ENCODE measurements at regions not wholly inside any gene's neighbourhood (a gene's known extent, or its start where the extent isn't known, plus 50 kb on each side); places are given as distances from the start of the nearest gene placed in this dataset.
A peak's percentile ranks its signal among the peaks of the same experiment; 100 is the strongest.

GRCh38 chr1:101438359-101438758, 201.5 kb downstream of the S1PR1 start:
- Histone ChIP-seq H3K23ac (ENCODE audit: insufficient read length) (no peak overlapping the region), H2BK15ac (ENCODE audit: low read length) (no peak overlapping the region), H3K4ac (replicated peaks; ENCODE audit: insufficient read length, low read depth, low read length) (no peak overlapping the region), H3K4me2 (ENCODE audit: insufficient read depth in 1 of 2, low read depth in 2 of 2, low read length in 2 of 2) (no peak overlapping the region), H2BK5ac (ENCODE audit: low read depth, low read length) (no peak overlapping the region), H2BK20ac (ENCODE audit: low read length) (no peak overlapping the region), H2BK12ac (ENCODE audit: low read depth, low read length) (no peak overlapping the region), H2AK5ac (ENCODE audit: low read depth, low read length) (no peak overlapping the region), H4K91ac (replicated peaks; ENCODE audit: insufficient read length, low read length) (no peak overlapping the region), H3K4me3 (ENCODE audit: extremely low read depth in 1 of 4, insufficient read depth in 2 of 4, low read depth in 3 of 4, low read length in 4 of 4) (no peak overlapping the region), H3K23me2 (ENCODE audit: low read depth, low read length) (no peaks in the 10 kb centered on the region), H3K36me3 (ENCODE audit: control insufficient read depth in 2 of 4, insufficient read depth in 4 of 4, low read length in 3 of 4) (no peaks in the 10 kb centered on the region), H3K9me3 (ENCODE audit: insufficient read depth in 2 of 2, low read depth in 1 of 2, low read length in 1 of 2) (no peaks in the 10 kb centered on the region), H2BK120ac (replicated peaks; ENCODE audit: low read depth, low read length) (no peak overlapping the region), H3K4me1 (replicated peaks in 1 of 4; ENCODE audit: control insufficient read depth in 3 of 4, insufficient read depth in 4 of 4, low read length in 3 of 4) (no peaks in the 10 kb centered on the region; a peak in 1 of 7 replicates), H3K9ac (replicated peaks in 1 of 4; ENCODE audit: extremely low read depth in 1 of 4, low read depth in 3 of 4, low read length in 3 of 4) (no peak overlapping the region), H3K18ac (ENCODE audit: extremely low read depth, low read length) (no peak overlapping the region), H3K14ac (ENCODE audit: insufficient read length) (no peak overlapping the region), H3K79me1 (ENCODE audit: low read depth, low read length) (no peaks in the 10 kb centered on the region), H3K56ac (replicated peaks; ENCODE audit: insufficient read length, low read depth, low read length) (no peak overlapping the region), H4K8ac (ENCODE audit: extremely low read depth, insufficient read depth, low read length) (no peak overlapping the region), H4K5ac (ENCODE audit: insufficient read length, low read depth, low read length) (no peak overlapping the region), H4K20me1 (replicated peaks in 1 of 2; ENCODE audit: control insufficient read depth in 1 of 2, insufficient read depth in 2 of 2, low read length in 2 of 2) (no peaks in the 10 kb centered on the region), H3K79me2 (ENCODE audit: control insufficient read depth in 1 of 2, insufficient read depth in 2 of 2, low read length in 2 of 2) (no peaks in the 10 kb centered on the region), H2AFZ (ENCODE audit: low read length) (no peak overlapping the region), H3K27me3 (replicated peaks in 1 of 4; ENCODE audit: control insufficient read depth in 3 of 4, extremely low read depth in 1 of 4, insufficient read depth in 3 of 4, low read length in 3 of 4) (no peaks in the 10 kb centered on the region), H3K27ac (ENCODE audit: low read depth, low read length) (no peak overlapping the region)
- TF ChIP-seq JUND (IDR thresholded peaks at IDR 0.05; ENCODE audit: low read length) (no peak), CTCF (IDR thresholded peaks at IDR 0.05; ENCODE audit: control extremely low read depth in 1 of 3, insufficient read depth in 1 of 3, low read depth in 1 of 3, low read length in 3 of 3) (peak; percentile 7 to 55 (median 43)), RAD21 (IDR thresholded peaks at IDR 0.05 in 1 of 2, conservative IDR thresholded peaks at IDR 0.05 in 1 of 2; ENCODE audit: low read depth in 2 of 2, low read length in 2 of 2) (peak; percentile 71 to 73)
- WGBS, 2 experiments (ENCODE audit: extremely low coverage in 1 of 2, insufficient coverage in 1 of 2, insufficient read length in 1 of 2, insufficient replicate concordance in 2 of 2, low coverage in 1 of 2, low lambda C conversion rate in 2 of 2, missing lambda C conversion rate in 1 of 2) = 50% methylated on average over 3 of the region's 3 CpGs; no CpG with 5 or more reads in 1 of the 2 experiments
- DNase-seq (ENCODE audit: low read depth in 1 of 2, low spot score in 2 of 2) (no peak), FAIRE-seq (no peak)
- POLR2A ChIA-PET (ENCODE audit: partially characterized antibody) = no interaction called here
- CTCF ChIA-PET (ENCODE audit: partially characterized antibody) = interaction anchor here (0.7 to 3.3 kb wide), 18 partner anchors 11 to 359 kb away, joined by 3 to 32 read pairs (median 4); no protein-coding TSS in a partner anchor
